Astrocyte (in vitro differentiated cells and primary cell): ENCODE measurements at regions not wholly inside any gene's neighbourhood (a gene's known extent, or its start where the extent isn't known, plus 50 kb on each side); places are given as distances from the start of the nearest gene placed in this dataset.

Experiments
- DNase-seq: peaks from one replicate; pipeline ENCODE4 v3.0.0-alpha.2; 2010; ENCODE audit warnings: low read depth
- FAIRE-seq: peaks from 2 replicates; lab custom pipeline; 2011; peaks lifted over from hg19 to GRCh38; lab: Jason Lieb, UNC
- H2AFZ ChIP-seq: 2 replicates; pipeline ENCODE4 v1.6.0; 2012; ENCODE audit warnings: low read depth, low read length, inconsistent platforms
- H3K27ac ChIP-seq: 2 replicates; pipeline ENCODE4 v1.5.1; 2011; ENCODE audit warnings: low read depth, low read length, inconsistent platforms
- H3K27me3 ChIP-seq: 2 replicates; pipeline ENCODE4 v1.6.0; 2011; ENCODE audit warnings: low read length, inconsistent platforms; ENCODE audit not compliant: insufficient read depth
- H3K36me3 ChIP-seq: 2 replicates; pipeline ENCODE4 v1.5.1; 2011; ENCODE audit warnings: low read length, inconsistent platforms; ENCODE audit not compliant: insufficient read depth
- H3K4me1 ChIP-seq: 2 replicates; pipeline ENCODE4 v1.5.1; 2011; ENCODE audit warnings: low read length, inconsistent platforms; ENCODE audit not compliant: insufficient read depth
- H3K4me2 ChIP-seq: 2 replicates; pipeline ENCODE4 v1.6.0; 2012; ENCODE audit warnings: low read length, inconsistent platforms
- H3K4me3 ChIP-seq: 2 replicates; pipeline ENCODE4 v1.5.1; 2011; ENCODE audit warnings: low read depth, mild to moderate bottlenecking, low read length, inconsistent platforms; ENCODE audit not compliant: insufficient read depth
- H3K79me2 ChIP-seq: 2 replicates; pipeline ENCODE4 v1.6.0; 2012; ENCODE audit warnings: mild to moderate bottlenecking, low read length, inconsistent platforms; ENCODE audit not compliant: insufficient read depth
- H3K9ac ChIP-seq: 2 replicates; pipeline ENCODE4 v1.6.0; 2012; ENCODE audit warnings: mild to moderate bottlenecking, low read length, inconsistent platforms
- H3K9me3 ChIP-seq: 2 replicates; pipeline ENCODE4 v1.5.1; 2012; ENCODE audit warnings: low read depth, mild to moderate bottlenecking, low read length, inconsistent platforms; ENCODE audit not compliant: insufficient read depth
- H4K20me1 ChIP-seq: 2 replicates; pipeline ENCODE4 v1.6.0; 2012; ENCODE audit warnings: low read length, inconsistent platforms; ENCODE audit not compliant: insufficient read depth
- H3K27ac Mint-ChIP-seq: one replicate; pipeline ENCODE4 v1.8.0; 2021; ENCODE audit warnings: mild to moderate bottlenecking, mixed read lengths; ENCODE audit not compliant: unreplicated experiment
- H3K27me3 Mint-ChIP-seq: one replicate; pipeline ENCODE4 v1.8.0; 2021; ENCODE audit warnings: low read depth, mixed read lengths; ENCODE audit not compliant: unreplicated experiment
- H3K36me3 Mint-ChIP-seq: one replicate; pipeline ENCODE4 v1.8.0; 2021; ENCODE audit warnings: low read depth, mixed read lengths; ENCODE audit not compliant: unreplicated experiment
- H3K4me1 Mint-ChIP-seq: one replicate; pipeline ENCODE4 v1.8.0; 2021; ENCODE audit warnings: low read depth, mixed read lengths; ENCODE audit not compliant: unreplicated experiment
- H3K4me3 Mint-ChIP-seq: one replicate; pipeline ENCODE4 v1.8.0; 2021; ENCODE audit warnings: mild to moderate bottlenecking, moderate library complexity, mixed read lengths; ENCODE audit not compliant: unreplicated experiment
- H3K9me3 Mint-ChIP-seq: one replicate; pipeline ENCODE4 v1.8.0; 2021; ENCODE audit warnings: mild to moderate bottlenecking, mixed read lengths; ENCODE audit not compliant: unreplicated experiment
- CTCF ChIP-seq: IDR thresholded peaks from 2 replicates; pipeline ENCODE4 v1.5.1; 2011; ENCODE audit warnings: low read depth, mild to moderate bottlenecking, inconsistent platforms, low read length, moderate library complexity; ENCODE audit not compliant: insufficient read depth
- EZH2 ChIP-seq: IDR thresholded peaks from 2 replicates; pipeline ENCODE4 v1.6.1; 2012; ENCODE audit warnings: mild to moderate bottlenecking, low read length, inconsistent platforms; ENCODE audit not compliant: insufficient read depth

GRCh38 chr20:56691325-56691998 lies 62.4 kb downstream of the TFAP2C start:
- no peak overlapping the region for H3K27ac Mint-ChIP-seq
- H3K4me1 Mint-ChIP-seq = peaks cover 11% of the 10 kb centered on the region
- no peaks in the 10 kb centered on the region for H3K9me3 Mint-ChIP-seq
- TF ChIP-seq EZH2 (no peak), CTCF (no peak)
- H3K36me3 Mint-ChIP-seq = no peaks in the 10 kb centered on the region
- peaks cover 11% of the 10 kb centered on the region for H3K27me3 Mint-ChIP-seq
- Histone ChIP-seq H3K36me3 (no peaks in the 10 kb centered on the region), H4K20me1 (no peaks in the 10 kb centered on the region), H3K9me3 (no peaks in the 10 kb centered on the region), H2AFZ (no peak overlapping the region), H3K4me3 (no peak overlapping the region), H3K79me2 (no peaks in the 10 kb centered on the region), H3K4me1 (peaks cover 3% of the 10 kb centered on the region), H3K27me3 (peaks cover 6% of the 10 kb centered on the region), H3K4me2 (no peak overlapping the region), H3K9ac (no peak overlapping the region), H3K27ac (no peak overlapping the region)
- peak; percentile 4 for DNase-seq
- no peak overlapping the region for H3K4me3 Mint-ChIP-seq
- no peak for FAIRE-seq

GRCh38 chr20:56693217-56693616 lies 64.1 kb downstream of the TFAP2C start:
- Histone ChIP-seq H3K9ac (no peak overlapping the region), H3K9me3 (no peaks in the 10 kb centered on the region), H2AFZ (no peak overlapping the region), H3K4me3 (no peak overlapping the region), H3K79me2 (no peaks in the 10 kb centered on the region), H3K4me1 (peaks cover 3% of the 10 kb centered on the region), H3K4me2 (no peak overlapping the region), H3K27me3 (peaks cover 6% of the 10 kb centered on the region), H4K20me1 (no peaks in the 10 kb centered on the region), H3K36me3 (no peaks in the 10 kb centered on the region), H3K27ac (no peak overlapping the region)
- Mint-ChIP-seq H3K9me3 (no peaks in the 10 kb centered on the region), H3K4me3 (no peak overlapping the region), H3K27me3 (peaks cover 20% of the 10 kb centered on the region), H3K27ac (no peak overlapping the region), H3K4me1 (peaks cover 11% of the 10 kb centered on the region), H3K36me3 (no peaks in the 10 kb centered on the region)
- no peak for FAIRE-seq
- no peak for DNase-seq
- no peak for TF ChIP-seq CTCF
- TF ChIP-seq EZH2 = no peak

- no peaks in the 10 kb centered on the region for H3K9me3 ChIP-seq
- no peaks in the 10 kb centered on the region for H3K79me2 ChIP-seq
- no peak overlapping the region for H3K27ac ChIP-seq
- H3K4me2 ChIP-seq = no peak overlapping the region
- H3K27me3 Mint-ChIP-seq = peaks cover 34% of the 10 kb centered on the region
- no peak overlapping the region for H3K4me3 Mint-ChIP-seq
- no peaks in the 10 kb centered on the region for H3K4me1 Mint-ChIP-seq
- H3K36me3 Mint-ChIP-seq = no peaks in the 10 kb centered on the region
- no peaks in the 10 kb centered on the region for H3K9me3 Mint-ChIP-seq
- no peaks in the 10 kb centered on the region for H3K36me3 ChIP-seq
- FAIRE-seq (no peak), DNase-seq (no peak)
- H3K4me1 ChIP-seq = no peaks in the 10 kb centered on the region
- no peak overlapping the region for H3K9ac ChIP-seq
- TF ChIP-seq CTCF = no peak
- TF ChIP-seq EZH2 = no peak
- no peak overlapping the region for H3K4me3 ChIP-seq
- H2AFZ ChIP-seq = no peak overlapping the region
- H4K20me1 ChIP-seq = no peaks in the 10 kb centered on the region
- peaks cover 5% of the 10 kb centered on the region for H3K27me3 ChIP-seq
- H3K27ac Mint-ChIP-seq = no peak overlapping the region
Observed at GRCh38 chr20:56697476-56697875, 68.4 kb downstream of the TFAP2C start.
